CD14-positive monocyte (primary cell): ENCODE measurements at regions not wholly inside any gene's neighbourhood (a gene's known extent, or its start where the extent isn't known, plus 50 kb on each side); places are given as distances from the start of the nearest gene placed in this dataset.

ENCODE experiments used
- DNase-seq, 3 donors: peaks; one replicate each; pipeline ENCODE4 v3.0.0-alpha.2; 2011 to 2022
- H2AFZ ChIP-seq: 2 replicates; pipeline ENCODE4 v1.6.0; 2012; ENCODE audit warnings: mild to moderate bottlenecking, low read depth, low read length, inconsistent platforms; ENCODE audit not compliant: insufficient read depth, poor library complexity, severe bottlenecking
- H3K27ac ChIP-seq, 2 donors: 1 replicate in 1 of 2; 2 replicates in 1 of 2; pipeline ENCODE4 v1.5.1; 2012 to 2013; ENCODE audit warnings: low read length in 2 of 2, control low read depth in 1 of 2, inconsistent platforms in 1 of 2, low read depth in 1 of 2, mild to moderate bottlenecking in 1 of 2
- H3K27me3 ChIP-seq, 2 donors: one replicate each; pipeline versions ENCODE4 v1.6.0 to v1.6.1; 2011 to 2013; ENCODE audit warnings: low read length in 2 of 2; ENCODE audit not compliant: control insufficient read depth in 2 of 2, insufficient read depth in 2 of 2
- H3K36me3 ChIP-seq, 2 donors: replicated peaks in 1 of 2; 1 replicate in 1 of 2; 2 replicates in 1 of 2; pipeline versions ENCODE4 v1.5.1 to v1.6.1; 2012 to 2013; ENCODE audit warnings: low read length in 2 of 2, control low read depth in 1 of 2, inconsistent platforms in 1 of 2, mild to moderate bottlenecking in 1 of 2; ENCODE audit not compliant: insufficient read depth in 2 of 2, control insufficient read depth in 1 of 2
- H3K4me1 ChIP-seq, 2 donors: 1 replicate in 1 of 2; 2 replicates in 1 of 2; pipeline versions ENCODE4 v1.5.1 to v1.6.1; 2012 to 2013; ENCODE audit warnings: low read length in 2 of 2, control low read depth in 1 of 2, inconsistent platforms in 1 of 2, mild to moderate bottlenecking in 1 of 2, moderate library complexity in 1 of 2; ENCODE audit not compliant: insufficient read depth in 2 of 2, control insufficient read depth in 1 of 2
- H3K4me2 ChIP-seq: replicated peaks from 2 replicates; pipeline ENCODE3; 2012; ENCODE audit warnings: low read length, moderate library complexity, mild to moderate bottlenecking; ENCODE audit not compliant: poor library complexity, severe bottlenecking; ENCODE audit errors: extremely low read depth
- H3K4me3 ChIP-seq, 3 experiments: fragments of 200-600 bp in 1 of 3; sonication (generic) in 1 of 3; replicated peaks in 1 of 3; 1 replicate in 2 of 3; 2 replicates in 1 of 3; pipeline ENCODE4 v1.5.1; 2011 to 2013; ENCODE audit warnings: low read length in 3 of 3, mild to moderate bottlenecking in 3 of 3, control low read depth in 2 of 3, low read depth in 2 of 3, inconsistent platforms in 1 of 3, moderate library complexity in 1 of 3
- H3K79me2 ChIP-seq: 2 replicates; pipeline ENCODE4 v1.6.0; 2012; ENCODE audit warnings: mild to moderate bottlenecking, control low read depth, inconsistent platforms, low read length, moderate library complexity; ENCODE audit not compliant: insufficient read depth
- H3K9ac ChIP-seq: 2 replicates; pipeline ENCODE4 v1.6.0; 2017; ENCODE audit warnings: low read length, mild to moderate bottlenecking; ENCODE audit not compliant: insufficient read depth, poor library complexity, severe bottlenecking
- H3K9me3 ChIP-seq, 2 donors: replicated peaks in 1 of 2; 1 replicate in 1 of 2; 2 replicates in 1 of 2; pipeline versions ENCODE4 v1.5.1 to v1.6.1; 2012 to 2013; ENCODE audit warnings: low read length in 2 of 2, control low read depth in 1 of 2; ENCODE audit not compliant: control insufficient read depth in 1 of 2, insufficient read depth in 1 of 2
- H4K20me1 ChIP-seq: 2 replicates; pipeline ENCODE4 v1.6.0; 2012; ENCODE audit warnings: mild to moderate bottlenecking, low read length, control low read depth, moderate library complexity; ENCODE audit not compliant: insufficient read depth
- H3K27ac Mint-ChIP-seq, 7 donors: one replicate each; pipeline ENCODE4 v1.8.0; 2020; ENCODE audit warnings: mild to moderate bottlenecking in 7 of 7, mixed read lengths in 7 of 7, moderate library complexity in 6 of 7, inconsistent platforms in 2 of 7
- H3K27me3 Mint-ChIP-seq, 3 donors: one replicate each; pipeline ENCODE4 v1.8.0; 2021 to 2022; ENCODE audit warnings: low read depth in 3 of 3, mild to moderate bottlenecking in 3 of 3, mixed read lengths in 3 of 3, moderate library complexity in 3 of 3, inconsistent platforms in 1 of 3
- H3K36me3 Mint-ChIP-seq, 2 donors: one replicate each; pipeline ENCODE4 v1.8.0; 2020; ENCODE audit warnings: mixed read lengths in 2 of 2, inconsistent platforms in 1 of 2, mild to moderate bottlenecking in 1 of 2
- H3K4me1 Mint-ChIP-seq: one replicate; pipeline ENCODE4 v1.8.0; 2020; ENCODE audit warnings: mild to moderate bottlenecking, mixed read lengths
- H3K4me3 Mint-ChIP-seq, 2 donors: one replicate each; pipeline ENCODE4 v1.8.0; 2020; ENCODE audit warnings: mild to moderate bottlenecking in 2 of 2, mixed read lengths in 2 of 2, moderate library complexity in 1 of 2
- H3K9me3 Mint-ChIP-seq, 7 donors: one replicate each; pipeline ENCODE4 v1.8.0; 2020 to 2022; ENCODE audit warnings: mixed read lengths in 7 of 7, mild to moderate bottlenecking in 6 of 7, moderate library complexity in 6 of 7, inconsistent platforms in 2 of 7
- WGBS: methylation state at CpG from one replicate; pipeline ENCODE4 v1.1.5; 2013; ENCODE audit warnings: missing lambda C conversion rate; ENCODE audit not compliant: insufficient coverage; 5-methylcytosine and 5-hydroxymethylcytosine counted together
- intact Hi-C, 2 donors: fragments of 100-400 bp; cut with micrococcal nuclease; formaldehyde crosslinking; loops; one replicate each; pipeline versions ENCODE4 v1.15.0 to v1.15.1; 2023
- TF ChIP-seq, protein P1 (sequence below): fragments of 200-600 bp; IDR thresholded peaks from one replicate; pipeline ENCODE4 v1.8.0; 2022; ENCODE audit warnings: antibody characterized with exemption, mild to moderate bottlenecking

DNA sequence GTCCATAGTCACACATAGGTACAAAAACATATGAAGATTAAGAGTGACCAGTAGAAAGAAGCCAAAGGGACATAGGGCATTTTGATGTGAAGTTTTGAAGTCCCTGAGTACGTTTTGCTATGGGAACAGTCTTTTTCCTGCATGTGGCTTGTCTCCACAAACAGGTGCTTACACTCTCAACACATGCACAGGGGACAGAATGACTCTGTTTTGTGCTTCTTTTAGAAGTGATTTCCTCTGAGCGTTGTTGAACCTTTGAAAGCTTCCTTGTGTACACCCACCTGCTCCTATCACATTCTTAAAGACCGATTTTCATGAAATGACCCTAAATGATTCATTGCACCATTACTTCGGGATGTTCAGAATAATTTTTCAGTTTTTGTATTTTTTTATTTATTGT, 338.8 kb upstream of the CDH4 start:
- Histone ChIP-seq H4K20me1 (no peaks in the 10 kb centered on the region), H3K4me3 (no peak overlapping the region), H3K9ac (no peak overlapping the region), H3K27ac (no peak overlapping the region), H3K9me3 (no peaks in the 10 kb centered on the region), H3K4me2 (no peak overlapping the region), H3K79me2 (no peaks in the 10 kb centered on the region), H3K4me1 (no peaks in the 10 kb centered on the region), H3K36me3 (no peaks in the 10 kb centered on the region), H3K27me3 (no peaks in the 10 kb centered on the region), H2AFZ (no peak overlapping the region)
- no CpG with 5 or more reads among the region's 4 CpGs for WGBS
- Mint-ChIP-seq H3K4me3 (no peak overlapping the region), H3K27ac (no peak overlapping the region), H3K27me3 (peaks cover 0 to 3% (median 2%) of the 10 kb centered on the region in 3 donors), H3K9me3 (peaks cover 0 to 8% (median 4%) of the 10 kb centered on the region in 7 donors), H3K36me3 (no peaks in the 10 kb centered on the region), H3K4me1 (no peaks in the 10 kb centered on the region)
- DNase-seq = no peak
- intact Hi-C loops = no loop called here
- TF ChIP-seq, protein P1, sequence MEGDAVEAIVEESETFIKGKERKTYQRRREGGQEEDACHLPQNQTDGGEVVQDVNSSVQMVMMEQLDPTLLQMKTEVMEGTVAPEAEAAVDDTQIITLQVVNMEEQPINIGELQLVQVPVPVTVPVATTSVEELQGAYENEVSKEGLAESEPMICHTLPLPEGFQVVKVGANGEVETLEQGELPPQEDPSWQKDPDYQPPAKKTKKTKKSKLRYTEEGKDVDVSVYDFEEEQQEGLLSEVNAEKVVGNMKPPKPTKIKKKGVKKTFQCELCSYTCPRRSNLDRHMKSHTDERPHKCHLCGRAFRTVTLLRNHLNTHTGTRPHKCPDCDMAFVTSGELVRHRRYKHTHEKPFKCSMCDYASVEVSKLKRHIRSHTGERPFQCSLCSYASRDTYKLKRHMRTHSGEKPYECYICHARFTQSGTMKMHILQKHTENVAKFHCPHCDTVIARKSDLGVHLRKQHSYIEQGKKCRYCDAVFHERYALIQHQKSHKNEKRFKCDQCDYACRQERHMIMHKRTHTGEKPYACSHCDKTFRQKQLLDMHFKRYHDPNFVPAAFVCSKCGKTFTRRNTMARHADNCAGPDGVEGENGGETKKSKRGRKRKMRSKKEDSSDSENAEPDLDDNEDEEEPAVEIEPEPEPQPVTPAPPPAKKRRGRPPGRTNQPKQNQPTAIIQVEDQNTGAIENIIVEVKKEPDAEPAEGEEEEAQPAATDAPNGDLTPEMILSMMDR = no peak

DNA sequence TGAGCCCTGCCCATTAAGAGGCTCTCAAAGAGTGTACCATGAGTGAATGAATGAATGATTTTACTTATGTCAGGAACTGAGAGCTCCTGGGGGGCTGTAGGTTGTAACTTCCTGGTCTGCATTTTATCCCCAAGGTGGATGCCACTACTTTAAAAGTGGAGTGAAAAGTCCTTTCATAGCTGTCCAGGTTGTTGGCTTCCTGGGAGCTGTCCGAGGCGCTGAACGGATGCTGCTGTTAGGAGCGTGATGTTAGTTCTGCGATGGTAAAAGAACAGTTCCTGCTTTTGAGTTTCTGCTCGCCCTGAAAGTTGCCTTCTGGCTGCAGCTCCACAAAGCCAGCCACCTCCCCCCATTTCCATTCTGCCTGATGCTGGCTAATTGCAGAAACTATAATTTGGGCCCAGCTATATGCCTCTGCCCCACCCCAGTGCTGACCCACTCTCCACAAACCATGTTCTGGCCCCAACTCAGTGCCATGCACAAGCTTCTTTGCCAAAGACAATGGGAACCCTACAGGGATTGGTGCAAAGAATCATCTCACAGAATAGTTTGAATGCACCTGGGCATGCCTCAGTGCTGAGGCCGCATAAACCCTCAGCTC, 330.9 kb upstream of the CDH4 start:
- H3K9me3 ChIP-seq = no peaks in the 10 kb centered on the region
- peaks cover 0 to 2% (median 1%) of the 10 kb centered on the region in 3 donors for H3K27me3 Mint-ChIP-seq

More for the DNA sequence above, 330.9 kb upstream of the CDH4 start:
- H3K79me2 ChIP-seq = no peaks in the 10 kb centered on the region
- no peaks in the 10 kb centered on the region for H3K36me3 ChIP-seq
- TF ChIP-seq, protein P1 = no peak
- H3K4me1 Mint-ChIP-seq = no peaks in the 10 kb centered on the region
- no peak overlapping the region for H2AFZ ChIP-seq
- H3K4me2 ChIP-seq = no peak overlapping the region
- no peak overlapping the region for H3K4me3 Mint-ChIP-seq
- no peaks in the 10 kb centered on the region for H3K27me3 ChIP-seq
- H3K36me3 Mint-ChIP-seq = no peaks in the 10 kb centered on the region
- DNase-seq = no peak
- no peak overlapping the region for H3K4me3 ChIP-seq
- no peak overlapping the region for H3K9ac ChIP-seq
- H3K4me1 ChIP-seq = no peaks in the 10 kb centered on the region
- H3K27ac Mint-ChIP-seq = no peak overlapping the region
- H4K20me1 ChIP-seq = no peaks in the 10 kb centered on the region
- WGBS = 13% methylated on average over 7 of the region's 7 CpGs
- intact Hi-C loops = no loop called here
- H3K9me3 Mint-ChIP-seq = peaks cover 0 to 3% (median 2%) of the 10 kb centered on the region in 7 donors
- no peak overlapping the region for H3K27ac ChIP-seq
